Left hindlimb (tissue), 1 donor: ENCODE measurements at regions not wholly inside any gene's neighbourhood (a gene's known extent, or its start where the extent isn't known, plus 50 kb on each side); places are given as distances from the start of the nearest gene placed in this dataset.

Source experiments
- DNase-seq: peaks from one replicate; pipeline ENCODE4 v3.0.0-alpha.2; 2018

DNA sequence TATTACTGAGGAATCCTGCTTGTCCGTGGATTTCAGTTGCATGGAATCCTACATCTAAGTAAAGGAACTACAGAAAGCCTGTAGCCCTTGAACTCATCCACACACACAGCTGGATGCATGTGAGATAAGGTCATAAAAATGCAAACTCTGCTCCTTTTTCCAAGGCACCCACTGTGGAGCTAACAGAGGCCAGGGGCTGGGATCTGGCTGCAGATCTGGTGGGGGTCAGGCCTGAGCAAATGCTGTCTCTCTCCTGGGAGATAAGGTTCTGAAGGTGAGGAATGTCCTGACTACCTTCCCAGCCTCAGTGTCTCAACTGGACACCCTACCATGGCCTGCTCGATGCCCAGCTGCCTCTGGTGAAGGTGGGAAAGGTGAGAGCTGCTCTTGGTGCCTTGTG lies 321.5 kb downstream of the LRFN2 start:
- DNase-seq = no peak

DNA sequence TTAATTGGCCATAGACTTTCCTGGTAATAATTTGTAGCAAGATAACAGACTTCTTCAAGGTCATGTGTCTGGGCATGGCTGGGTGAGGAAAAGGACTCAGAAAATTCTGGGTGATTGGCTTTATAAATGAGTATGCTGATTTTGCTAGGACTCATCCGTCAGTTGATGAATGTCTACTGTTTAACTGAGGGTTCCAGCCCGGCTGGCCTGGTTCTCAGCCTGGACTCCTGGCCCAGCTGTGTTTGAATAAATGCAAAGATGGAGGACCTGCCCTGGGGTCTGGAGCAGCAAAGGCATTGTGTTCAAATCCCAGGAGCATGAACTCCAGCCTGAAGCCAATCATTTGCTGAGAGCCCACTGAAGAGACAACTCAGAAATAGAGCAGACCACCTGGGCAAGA lies 323.2 kb downstream of the LRFN2 start:
- DNase-seq = no peak

DNA sequence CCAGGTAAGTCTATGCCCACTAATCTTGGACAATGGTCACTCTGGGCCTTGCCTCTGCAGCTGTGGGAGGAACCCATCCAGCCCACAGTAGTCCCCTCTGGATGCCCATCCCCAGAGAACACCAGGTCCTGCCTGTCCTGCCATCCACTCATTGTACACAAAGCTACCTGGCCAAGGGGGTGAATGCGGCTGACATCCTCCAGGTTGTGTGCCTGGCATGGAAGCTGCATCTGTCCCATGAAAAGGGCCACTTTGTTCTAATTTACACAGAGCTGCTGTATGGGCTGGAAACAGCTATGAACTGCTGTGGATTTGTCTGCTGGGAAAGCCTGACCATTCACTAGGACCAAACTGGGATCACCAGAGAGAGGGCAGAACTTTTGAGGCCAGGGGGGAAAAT lies 324.8 kb downstream of the LRFN2 start:
- no peak for DNase-seq

DNA sequence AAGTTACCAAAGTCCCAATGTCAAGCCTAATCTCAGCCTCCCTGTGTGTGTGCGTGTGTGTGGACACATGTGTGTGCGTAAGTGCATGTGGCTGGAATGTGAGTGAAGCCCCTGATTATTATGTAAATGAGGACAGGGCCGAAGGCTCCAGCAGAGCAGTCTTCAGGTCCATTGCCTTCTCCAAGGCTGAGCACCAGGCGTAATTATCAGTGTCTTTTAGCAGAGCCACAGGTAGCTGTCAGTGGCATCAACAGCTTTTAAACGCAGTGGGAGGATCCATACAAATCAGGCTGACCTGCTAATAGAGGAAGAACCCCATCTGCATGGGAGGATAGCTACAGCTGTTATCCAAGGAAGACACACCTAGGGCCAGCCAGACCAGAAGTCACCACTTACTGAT lies 324.3 kb upstream of the MOCS1 start:
- DNase-seq = no peak

DNA sequence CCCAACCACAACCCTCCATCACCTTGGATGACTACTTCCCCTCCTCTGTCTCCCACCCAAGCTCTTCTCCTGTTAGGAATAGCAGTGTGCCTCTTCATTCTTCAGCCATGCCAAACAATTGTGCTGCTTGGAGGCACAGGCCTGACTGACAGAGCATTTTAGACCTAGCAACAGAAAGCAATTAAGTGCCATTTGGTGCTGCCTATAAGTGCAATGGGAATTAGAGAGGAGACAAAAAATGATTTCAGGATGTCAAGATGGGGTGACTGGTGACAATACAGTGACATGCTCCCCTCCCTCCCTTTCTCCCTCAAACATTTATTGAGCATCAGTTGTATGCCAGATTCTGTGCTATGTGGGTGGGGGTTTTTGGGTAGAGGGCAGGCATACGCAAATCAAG lies 322.6 kb upstream of the MOCS1 start:
- DNase-seq = no peak

DNA sequence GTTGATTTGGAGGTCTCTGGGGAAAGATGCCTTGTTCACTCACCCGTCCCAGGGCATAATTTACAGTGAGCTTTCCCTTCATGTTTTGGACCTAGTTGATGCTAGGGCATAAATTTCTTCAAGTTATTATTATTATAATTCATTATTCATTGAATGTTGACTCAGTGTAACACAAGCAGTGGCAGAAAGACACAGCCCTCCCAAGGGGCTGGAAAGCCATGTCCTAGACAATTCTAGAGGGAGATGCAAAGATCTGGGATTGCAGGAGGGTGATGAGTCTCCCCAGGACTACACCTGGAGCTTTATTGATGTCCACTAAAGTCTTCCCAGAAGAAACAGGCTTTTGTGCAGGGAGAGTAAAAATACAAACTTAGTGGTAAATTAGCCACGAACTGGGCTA lies 322.0 kb upstream of the MOCS1 start:
- DNase-seq = no peak

DNA sequence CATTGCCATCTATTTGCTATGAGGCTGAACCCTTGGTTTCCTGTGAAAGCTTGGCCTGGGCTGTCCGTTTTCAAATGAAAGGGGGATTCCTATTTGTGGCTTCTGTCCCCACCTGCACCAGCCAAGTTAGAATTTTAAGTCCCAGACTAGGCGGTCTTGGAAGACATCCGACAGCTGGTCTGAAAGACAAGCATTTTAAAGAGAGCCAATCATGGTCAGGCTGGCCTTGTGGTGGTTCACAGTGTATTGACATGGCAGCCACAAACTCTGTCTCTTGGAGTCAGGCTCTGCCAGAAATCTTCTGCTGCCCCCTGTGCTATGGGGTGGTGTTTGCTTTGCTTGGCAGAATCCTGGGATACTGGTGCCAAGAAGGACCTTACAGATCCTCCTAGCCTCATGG lies 319.2 kb upstream of the MOCS1 start:
- DNase-seq = peak; percentile 54

DNA sequence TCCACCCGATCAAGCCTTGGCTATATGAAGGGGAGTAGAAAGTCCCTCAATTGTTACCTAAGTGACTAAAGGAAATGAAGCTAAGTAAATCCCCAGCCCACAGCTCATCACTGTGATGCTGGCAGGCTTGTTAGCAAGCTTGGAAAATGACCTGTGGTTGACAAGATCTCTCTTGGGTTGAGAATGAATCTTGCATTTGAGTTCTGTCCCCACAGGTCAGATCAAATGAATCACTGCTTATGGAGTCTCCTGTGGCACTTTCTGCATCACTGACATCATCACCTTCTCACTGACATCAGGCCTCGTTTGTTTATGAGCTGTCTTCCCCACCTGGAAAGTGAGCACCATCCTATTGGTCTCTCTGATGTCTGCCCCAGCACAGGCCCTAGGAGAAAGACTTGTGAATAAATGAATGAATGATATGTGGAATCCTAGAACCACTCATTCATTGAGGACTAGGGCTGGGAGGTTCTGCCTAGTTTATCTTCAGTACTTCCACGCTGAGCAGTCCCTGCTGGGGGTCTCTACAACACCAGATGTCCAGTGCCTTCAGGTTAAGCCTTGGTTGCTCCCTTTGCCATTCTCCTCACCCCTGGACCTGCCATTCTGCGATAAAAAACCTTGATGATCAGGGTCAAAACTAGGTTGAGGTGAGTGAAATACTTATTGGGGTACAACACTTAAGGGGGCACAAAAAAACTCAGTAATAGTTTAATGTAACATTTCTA lies 318.4 kb upstream of the MOCS1 start:
- no peak for DNase-seq

DNA sequence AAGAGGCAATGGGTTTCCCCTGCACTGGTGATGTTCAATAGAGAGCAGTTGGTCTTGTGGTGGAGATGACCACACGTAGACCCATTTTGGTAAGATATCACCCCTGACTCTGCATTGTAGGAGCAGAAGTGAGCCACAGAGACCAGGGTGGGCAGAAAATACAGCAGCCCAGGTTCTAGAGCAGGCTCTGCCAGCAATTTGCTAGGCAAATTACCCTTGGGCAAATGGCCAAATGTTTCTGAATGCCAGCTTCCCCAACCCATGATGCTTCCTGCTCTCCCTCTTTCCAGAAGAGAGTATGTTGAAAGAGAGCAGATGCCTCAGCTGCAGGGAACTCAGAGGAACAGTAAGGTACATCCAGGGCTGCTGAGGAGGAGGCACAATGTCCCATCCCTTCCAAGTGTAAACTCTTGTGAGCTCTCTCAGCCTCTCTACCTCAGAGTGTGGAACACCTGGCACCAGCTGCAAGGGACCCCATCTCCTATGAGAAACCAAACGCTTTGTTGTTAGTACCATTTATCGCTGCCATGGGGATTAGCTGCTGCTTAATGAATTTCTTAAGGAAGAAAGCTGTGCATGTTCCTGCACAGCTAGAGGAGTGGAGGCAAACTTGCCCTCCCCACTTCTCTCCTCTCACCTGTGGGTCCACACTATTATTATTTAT lies 317.5 kb upstream of the MOCS1 start:
- no peak for DNase-seq

DNA sequence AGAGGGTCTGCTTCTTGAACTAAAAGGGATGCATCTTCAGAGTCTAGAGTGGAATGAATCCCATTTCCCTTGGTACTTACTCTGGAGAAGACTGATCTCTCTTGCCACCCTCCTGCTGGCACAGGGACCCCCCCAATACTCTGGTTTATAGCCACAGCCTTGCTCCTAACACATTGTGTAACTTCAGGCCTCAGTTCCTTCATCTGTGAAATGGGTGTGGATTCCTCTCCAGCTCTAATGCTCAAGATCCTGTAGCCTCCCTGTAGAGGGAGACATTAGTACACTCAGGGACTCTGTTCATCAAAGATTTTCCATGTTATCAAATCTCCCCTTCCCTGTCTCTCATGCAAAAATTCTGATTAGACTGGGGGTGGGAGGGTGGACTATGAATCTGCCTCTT lies 315.7 kb upstream of the MOCS1 start:
- DNase-seq = no peak

DNA sequence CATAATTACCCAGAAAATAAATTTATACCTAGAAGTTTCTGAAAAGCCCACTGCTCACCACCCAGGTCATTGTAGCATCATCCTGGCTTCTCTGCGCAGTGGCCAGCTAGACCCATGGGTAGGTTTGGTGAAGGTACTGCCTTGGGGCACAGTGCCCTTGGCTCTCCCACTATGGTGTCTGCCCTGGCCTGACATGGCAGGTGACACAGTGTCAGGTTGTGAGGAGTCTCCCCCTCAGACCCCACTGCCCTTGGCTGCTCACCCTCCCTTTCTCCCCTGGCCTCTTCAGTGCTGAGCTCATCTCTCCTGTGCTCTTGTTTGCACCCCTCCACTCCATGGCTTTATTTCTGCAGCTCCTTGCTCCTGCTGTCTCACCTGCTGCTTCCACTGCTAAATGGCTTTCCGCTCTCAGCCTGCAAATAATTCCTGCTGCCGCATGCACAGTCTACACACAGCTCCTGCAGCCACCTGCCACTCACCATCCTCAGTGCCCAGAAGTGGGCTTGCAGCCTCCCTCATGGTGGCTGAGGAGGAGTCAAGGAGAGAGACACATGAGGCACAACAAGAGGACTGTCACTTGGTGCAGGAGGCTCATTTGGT lies 313.4 kb upstream of the MOCS1 start:
- DNase-seq = no peak

DNA sequence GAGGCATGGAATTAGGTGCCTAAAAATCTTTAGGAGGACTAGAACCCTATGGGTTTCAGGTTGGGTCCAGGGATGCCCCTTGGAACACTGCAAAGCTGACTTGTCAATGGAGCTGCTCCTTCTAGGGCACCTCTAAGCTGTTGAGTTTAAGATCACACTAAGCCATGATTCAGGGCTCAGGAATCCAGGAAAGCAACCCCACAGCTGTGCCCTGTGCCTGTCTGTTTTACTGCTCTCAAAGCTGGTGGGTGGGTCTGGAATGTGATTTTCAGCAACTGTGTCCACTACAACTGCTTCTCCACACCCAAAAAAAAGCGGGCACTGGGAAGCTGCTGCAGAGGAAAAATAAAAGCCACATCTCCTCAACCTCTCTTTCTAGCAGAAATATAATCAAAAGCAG lies 310.4 kb upstream of the MOCS1 start:
- DNase-seq = no peak

DNA sequence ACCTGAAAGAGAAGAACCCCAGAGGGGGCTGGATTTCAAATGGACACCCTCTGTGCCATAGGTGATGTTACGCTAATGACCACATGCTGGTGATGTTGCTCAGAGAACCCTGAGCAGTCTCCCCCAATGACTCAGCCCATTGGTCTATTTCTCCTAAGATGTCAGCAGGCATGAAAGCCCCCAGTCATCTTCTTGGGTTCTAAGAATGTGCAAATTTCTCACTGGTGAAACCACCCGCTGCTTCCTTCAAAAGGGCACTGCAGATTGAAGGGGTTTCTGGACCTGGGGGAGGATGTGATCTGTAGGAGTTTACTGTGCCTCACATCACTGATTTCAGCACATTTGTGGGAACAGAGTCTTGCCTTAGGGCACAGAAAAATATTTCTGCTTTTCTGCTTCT lies 298.4 kb upstream of the MOCS1 start:
- no peak for DNase-seq

DNA sequence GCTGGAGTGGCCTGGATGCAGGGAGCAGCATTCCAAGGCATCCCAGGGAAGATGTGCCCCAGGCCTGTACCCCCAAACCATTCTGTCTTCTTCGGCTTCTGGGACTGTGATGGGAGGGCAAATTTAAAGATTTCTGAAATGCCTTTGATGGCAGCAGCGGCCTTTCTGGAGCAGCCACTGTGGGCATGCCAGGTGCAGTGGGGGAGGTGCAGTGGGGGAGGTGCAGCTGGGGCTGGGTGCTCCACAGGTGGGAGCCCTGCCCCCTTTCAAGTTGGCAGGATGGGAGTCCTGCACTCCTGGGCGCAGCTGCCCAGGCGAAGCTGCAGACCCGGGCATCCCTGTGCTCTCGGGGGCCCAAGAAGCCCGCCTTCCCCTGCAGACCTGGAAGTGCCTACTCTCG lies 293.5 kb upstream of the MOCS1 start:
- DNase-seq = no peak

DNA sequence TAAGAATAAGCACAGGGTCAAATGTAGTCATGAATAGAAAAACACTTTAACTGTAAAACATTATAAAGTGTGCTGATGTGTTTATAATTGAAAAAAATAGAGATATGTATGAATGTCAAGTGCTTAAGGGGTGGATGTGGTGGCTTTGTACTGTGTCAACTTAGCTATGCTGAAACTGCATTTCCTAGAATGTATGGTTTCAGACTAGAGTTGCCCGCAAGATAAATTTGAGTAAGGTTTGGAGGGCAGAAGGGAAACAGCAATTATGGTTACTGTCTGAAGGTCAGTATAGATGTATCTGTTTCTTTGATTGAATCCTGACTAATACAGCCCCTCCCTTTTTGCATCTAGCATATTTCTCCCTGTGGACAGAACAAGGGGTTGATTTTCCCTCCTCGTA lies 288.1 kb upstream of the MOCS1 start:
- no peak for DNase-seq

DNA sequence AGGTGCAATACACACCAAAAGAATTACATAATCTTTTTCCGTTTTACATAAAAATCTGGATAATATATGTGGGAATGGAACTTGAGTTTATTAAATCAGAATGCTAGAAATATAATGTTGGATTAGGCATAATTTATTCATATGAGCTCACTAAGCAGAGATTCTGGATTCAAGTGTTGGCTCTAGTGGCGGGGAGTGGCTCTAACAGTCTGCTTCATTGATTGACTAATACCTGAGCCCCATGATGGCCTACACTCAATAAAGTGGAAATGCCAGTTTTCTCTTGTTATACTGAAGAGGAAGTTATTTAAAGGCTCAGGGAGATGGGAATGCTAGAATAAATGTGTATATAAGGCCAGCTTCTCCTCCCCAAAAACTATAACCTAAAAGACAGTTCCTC lies 285.5 kb upstream of the MOCS1 start:
- no peak for DNase-seq

DNA sequence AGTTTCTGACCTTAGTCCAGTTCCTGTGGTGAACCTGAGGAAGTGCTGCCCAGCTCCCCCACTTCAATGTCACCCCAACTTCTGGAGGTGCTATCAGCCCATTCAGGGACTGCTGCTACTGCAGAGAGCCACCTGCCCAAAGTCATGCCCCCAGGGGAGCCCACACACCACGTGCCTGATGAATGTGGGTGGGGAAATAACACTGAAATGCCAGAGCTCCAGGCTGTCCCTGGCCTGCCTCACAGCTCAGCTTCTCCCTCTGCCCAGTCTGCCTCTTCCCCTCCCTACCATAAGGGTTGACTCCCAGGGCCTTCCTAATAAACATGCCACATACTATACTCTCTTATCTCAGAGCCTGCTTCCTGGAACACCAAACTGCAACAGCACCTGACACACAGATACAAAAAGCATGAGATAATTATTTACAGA lies 276.4 kb upstream of the MOCS1 start:
- no peak for DNase-seq

DNA sequence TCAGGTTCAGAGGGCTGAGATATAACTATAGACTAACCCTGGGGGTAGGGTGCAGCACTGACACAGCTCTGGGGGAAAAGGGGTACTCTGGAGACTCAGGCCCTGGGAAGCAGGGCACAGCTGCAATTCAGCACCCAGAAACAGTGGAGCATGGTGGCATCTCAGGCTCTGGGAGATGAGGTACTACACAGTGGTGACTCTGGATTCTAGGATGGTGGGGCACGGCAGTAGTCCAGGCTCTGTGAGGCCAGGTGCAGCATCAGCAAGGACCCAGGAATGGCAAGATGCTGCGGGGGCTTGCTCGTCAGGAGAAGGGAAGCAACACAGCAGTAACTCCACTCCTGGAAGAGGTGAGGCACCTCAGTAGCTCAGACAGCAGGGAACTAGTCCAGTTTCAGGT lies 271.5 kb upstream of the MOCS1 start:
- DNase-seq = no peak

DNA sequence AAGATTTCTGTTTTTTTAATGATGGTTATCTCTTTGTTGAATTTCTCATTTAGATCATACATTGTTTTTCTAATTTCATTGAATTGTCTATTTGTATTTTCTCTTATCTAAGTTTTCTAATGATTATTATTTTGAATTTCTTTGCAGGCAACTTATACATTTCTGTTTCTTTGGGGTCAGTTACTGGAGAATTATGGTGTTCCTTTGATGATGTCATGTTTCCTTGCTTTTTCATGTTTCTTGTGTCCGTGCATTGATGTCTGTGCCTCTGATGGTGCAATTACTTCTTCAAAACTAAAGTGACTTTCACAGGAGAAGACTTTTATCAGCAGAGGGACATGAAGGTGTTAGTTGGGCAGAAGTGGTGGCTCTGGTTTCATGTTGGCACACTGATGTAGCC lies 270.7 kb upstream of the MOCS1 start:
- no peak for DNase-seq

DNA sequence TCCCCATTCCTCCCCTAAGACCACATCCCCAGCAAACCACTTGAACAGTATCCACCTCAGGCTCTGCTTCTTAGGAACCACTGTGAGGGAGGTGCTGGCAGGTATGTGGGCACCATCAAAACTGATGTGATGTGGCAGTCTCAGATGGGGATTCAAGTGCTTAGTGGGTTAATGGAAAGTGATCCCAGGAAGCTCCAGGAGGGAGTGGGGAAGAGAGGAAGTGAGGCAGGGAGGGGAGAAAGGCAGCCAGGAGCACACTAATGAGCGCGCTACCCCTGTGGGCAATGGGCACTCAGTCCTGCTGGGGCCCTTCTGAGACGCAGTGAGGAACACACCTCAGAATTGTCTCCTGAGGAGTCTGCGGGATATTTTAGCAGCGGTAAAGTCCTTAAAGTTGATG lies 263.1 kb upstream of the MOCS1 start:
- DNase-seq = no peak

DNA sequence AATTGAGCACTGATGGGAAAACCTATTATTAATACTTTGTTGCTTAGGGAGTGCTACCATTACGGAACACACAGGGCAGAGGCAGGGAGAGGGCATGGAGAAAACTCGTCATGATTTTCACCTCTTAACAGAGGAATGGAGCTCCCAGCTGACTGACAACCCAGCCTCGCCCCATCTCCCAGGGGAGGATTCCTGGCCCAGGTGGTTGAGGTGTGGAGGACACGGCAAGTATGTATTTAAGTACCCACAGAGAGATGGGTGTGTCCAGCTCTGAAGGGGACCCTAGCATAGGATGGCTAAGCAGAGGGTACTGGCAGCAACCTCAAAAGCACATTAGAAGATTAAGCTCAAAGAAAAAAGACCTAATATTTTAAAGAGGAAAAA lies 261.9 kb upstream of the MOCS1 start:
- DNase-seq = no peak

DNA sequence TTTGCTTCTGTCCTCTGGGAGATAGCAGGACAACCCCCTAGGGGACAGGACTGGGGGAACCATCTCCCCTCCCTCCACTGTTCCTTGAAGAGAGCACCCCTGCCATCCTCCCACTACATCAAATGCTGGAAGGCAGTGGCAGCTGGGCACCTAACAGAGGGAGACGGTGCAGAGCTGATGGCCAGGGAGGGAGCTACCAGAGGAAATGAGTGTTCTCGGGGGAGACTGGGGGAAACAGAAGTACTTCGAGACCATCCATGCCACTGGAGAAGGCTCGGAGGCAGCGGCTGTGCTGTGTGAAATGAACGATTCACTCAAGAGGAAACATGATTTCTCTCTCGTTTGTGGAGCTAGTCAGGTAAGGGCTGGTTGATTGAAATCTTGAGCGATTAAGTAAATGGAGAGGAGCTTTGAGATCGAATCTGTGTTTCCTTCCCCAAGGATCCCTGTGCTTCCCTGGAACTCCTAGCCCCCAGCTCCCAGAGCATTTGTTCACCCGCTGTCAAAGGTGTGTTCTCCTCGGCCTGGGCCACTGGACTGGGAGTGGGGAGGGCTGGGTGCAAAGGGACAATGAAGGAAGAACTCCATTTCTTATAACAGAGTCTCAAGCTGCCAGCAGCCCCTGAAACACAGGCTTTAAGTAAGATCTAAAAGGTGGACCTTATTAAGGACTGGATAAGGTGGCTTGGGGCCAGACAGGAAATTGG lies 261.3 kb upstream of the MOCS1 start:
- DNase-seq = no peak

DNA sequence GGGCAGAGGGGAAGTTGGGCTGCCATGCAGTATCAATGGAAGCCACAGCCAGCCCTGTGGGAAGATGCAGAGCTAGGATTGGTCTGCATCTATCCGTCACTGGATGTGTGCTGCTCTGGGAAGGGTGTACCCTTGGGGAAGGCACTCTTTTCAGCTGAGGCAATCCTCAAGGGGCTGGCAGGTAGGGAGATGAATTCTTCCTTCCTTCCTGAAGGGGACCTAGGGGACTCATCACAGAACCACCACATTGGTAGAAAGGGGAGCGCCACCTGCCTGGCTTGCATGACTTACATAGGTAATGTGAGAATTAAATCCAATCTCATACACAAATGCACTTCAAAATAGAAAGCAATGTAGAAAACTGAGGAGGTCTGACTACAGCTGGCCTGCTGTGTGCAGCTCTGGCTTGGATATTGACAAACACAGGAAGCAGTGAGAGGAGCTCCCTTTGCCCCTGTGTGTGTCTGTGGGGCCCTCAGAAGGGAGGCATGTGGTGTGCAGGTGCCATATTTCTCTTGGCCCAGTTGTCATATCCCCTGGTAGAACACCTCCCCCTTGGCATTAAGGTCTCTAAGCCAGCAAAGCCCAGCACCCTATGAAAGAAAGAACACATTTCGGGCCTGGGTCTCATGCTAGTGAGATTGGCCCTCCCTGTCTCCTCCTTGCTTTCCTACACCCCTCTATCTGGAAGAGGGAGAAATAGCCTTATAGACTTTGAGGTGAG lies 260.3 kb upstream of the MOCS1 start:
- DNase-seq = no peak
